RWPE2 (cell line): ENCODE measurements at regions not wholly inside any gene's neighbourhood (a gene's known extent, or its start where the extent isn't known, plus 50 kb on each side); places are given as distances from the start of the nearest gene placed in this dataset.

Experiments used
- ATAC-seq: fragments of 200-7000 bp; cut with Tn5 transposase; 3 replicates; pipeline ENCODE4 v1.9.1; 2021; ENCODE audit warnings: low read depth
- DNase-seq: peaks from one replicate; pipeline ENCODE4 v3.0.0-alpha.2; 2020; ENCODE audit warnings: low spot score
- H3K27ac ChIP-seq: fragments of 450-650 bp; 2 replicates; pipeline ENCODE4 v1.5.1; 2017; ENCODE audit warnings: mild to moderate bottlenecking; ENCODE audit not compliant: poor library complexity, severe bottlenecking
- H3K27me3 ChIP-seq: fragments of 250-450 bp; sonication (Bioruptor Pico); 2 replicates; pipeline ENCODE4 v1.5.1; 2021; ENCODE audit warnings: mild to moderate bottlenecking, moderate library complexity; ENCODE audit not compliant: insufficient read depth, poor library complexity, severe bottlenecking
- H3K36me3 ChIP-seq: fragments of 250-450 bp; sonication (Bioruptor Pico); 2 replicates; pipeline ENCODE4 v1.5.1; 2020; ENCODE audit warnings: low read depth, mild to moderate bottlenecking, moderate library complexity
- H3K4me1 ChIP-seq: fragments of 250-450 bp; sonication (Bioruptor Pico); 2 replicates; pipeline ENCODE4 v1.5.1; 2021; ENCODE audit warnings: mild to moderate bottlenecking, moderate library complexity; ENCODE audit not compliant: insufficient read depth, poor library complexity, severe bottlenecking
- H3K4me3 ChIP-seq: fragments of 250-450 bp; sonication (Bioruptor Pico); 2 replicates; pipeline ENCODE4 v1.5.1; 2021; ENCODE audit warnings: mild to moderate bottlenecking, moderate library complexity; ENCODE audit not compliant: severe bottlenecking
- H3K9me3 ChIP-seq: fragments of 250-450 bp; sonication (Bioruptor Pico); 2 replicates; pipeline ENCODE4 v1.5.1; 2021; ENCODE audit warnings: mild to moderate bottlenecking, moderate library complexity; ENCODE audit not compliant: severe bottlenecking
- CTCF ChIP-seq: fragments of 450-650 bp; IDR thresholded peaks from one replicate; pipeline ENCODE4 v1.5.1; 2017; ENCODE audit warnings: mild to moderate bottlenecking, moderate library complexity; ENCODE audit not compliant: poor library complexity, severe bottlenecking

GRCh38 chr1:222987674-222988076, 155.4 kb downstream of the TLR5 start:
- H3K9me3 ChIP-seq, result no peaks in the 10 kb centered on the region

GRCh38 chr1:222989443-222989842, 153.6 kb downstream of the TLR5 start:
- no peak for TF ChIP-seq CTCF
- ATAC-seq, result no peak
- H3K27me3 ChIP-seq, result no peaks in the 10 kb centered on the region
- no peaks in the 10 kb centered on the region for H3K9me3 ChIP-seq
- peaks cover 9% of the 10 kb centered on the region for H3K4me1 ChIP-seq
- no peaks in the 10 kb centered on the region for H3K36me3 ChIP-seq
- no peak overlapping the region for H3K27ac ChIP-seq
- DNase-seq, result no peak
- H3K4me3 ChIP-seq, result no peak overlapping the region

More at GRCh38 chr1:222987674-222988076, 155.4 kb downstream of the TLR5 start:
- no peaks in the 10 kb centered on the region for H3K4me1 ChIP-seq
- TF ChIP-seq CTCF, result no peak
- no peak overlapping the region for H3K27ac ChIP-seq
- ATAC-seq (no peak), DNase-seq (no peak)
- H3K36me3 ChIP-seq, result no peaks in the 10 kb centered on the region
- H3K27me3 ChIP-seq, result no peaks in the 10 kb centered on the region
- H3K4me3 ChIP-seq, result no peak overlapping the region

GRCh38 chr1:222991177-222991576, 151.9 kb downstream of the TLR5 start:
- Histone ChIP-seq H3K36me3 (no peaks in the 10 kb centered on the region), H3K27ac (no peak overlapping the region), H3K4me3 (no peak overlapping the region), H3K9me3 (no peaks in the 10 kb centered on the region), H3K4me1 (peaks cover 19% of the 10 kb centered on the region), H3K27me3 (no peaks in the 10 kb centered on the region)
- DNase-seq (no peak), ATAC-seq (no peak)
- no peak for TF ChIP-seq CTCF

- DNase-seq (no peak), ATAC-seq (no peak)
- Histone ChIP-seq H3K27ac (no peak overlapping the region), H3K9me3 (no peaks in the 10 kb centered on the region), H3K27me3 (no peaks in the 10 kb centered on the region), H3K4me3 (no peak overlapping the region), H3K36me3 (no peaks in the 10 kb centered on the region), H3K4me1 (peaks cover 19% of the 10 kb centered on the region)
- TF ChIP-seq CTCF, result no peak
Observed at GRCh38 chr1:222991908-222992307, 151.1 kb downstream of the TLR5 start.

- H3K27ac ChIP-seq, result peak overlapping the region; percentile 39
- no peaks in the 10 kb centered on the region for H3K9me3 ChIP-seq
- no peaks in the 10 kb centered on the region for H3K27me3 ChIP-seq
- no peak overlapping the region for H3K4me3 ChIP-seq
- peaks cover 19% of the 10 kb centered on the region for H3K4me1 ChIP-seq
- ATAC-seq (peak; percentile 77), DNase-seq (no peak)
- TF ChIP-seq CTCF, result no peak
- no peaks in the 10 kb centered on the region for H3K36me3 ChIP-seq
Observed at GRCh38 chr1:222994511-222995235, 148.4 kb downstream of the TLR5 start.
